AG10803 (cell line): ENCODE measurements at regions not wholly inside any gene's neighbourhood (a gene's known extent, or its start where the extent isn't known, plus 50 kb on each side); places are given as distances from the start of the nearest gene placed in this dataset.
A peak's percentile ranks its signal among the peaks of the same experiment; 100 is the strongest.

ENCODE experiments used
- DNase-seq: peaks from one replicate; pipeline ENCODE4 v3.0.0; 2010; ENCODE audit warnings: low read depth
- H3K4me3 ChIP-seq: 2 replicates; pipeline ENCODE4 v1.5.1; 2011; ENCODE audit warnings: mild to moderate bottlenecking, low read length, control low read depth
- TF ChIP-seq, protein P1 (sequence below): conservative IDR thresholded peaks from 2 replicates; pipeline ENCODE4 v1.5.1; 2011; ENCODE audit warnings: mild to moderate bottlenecking, low read length, control low read depth, inconsistent platforms

DNA sequence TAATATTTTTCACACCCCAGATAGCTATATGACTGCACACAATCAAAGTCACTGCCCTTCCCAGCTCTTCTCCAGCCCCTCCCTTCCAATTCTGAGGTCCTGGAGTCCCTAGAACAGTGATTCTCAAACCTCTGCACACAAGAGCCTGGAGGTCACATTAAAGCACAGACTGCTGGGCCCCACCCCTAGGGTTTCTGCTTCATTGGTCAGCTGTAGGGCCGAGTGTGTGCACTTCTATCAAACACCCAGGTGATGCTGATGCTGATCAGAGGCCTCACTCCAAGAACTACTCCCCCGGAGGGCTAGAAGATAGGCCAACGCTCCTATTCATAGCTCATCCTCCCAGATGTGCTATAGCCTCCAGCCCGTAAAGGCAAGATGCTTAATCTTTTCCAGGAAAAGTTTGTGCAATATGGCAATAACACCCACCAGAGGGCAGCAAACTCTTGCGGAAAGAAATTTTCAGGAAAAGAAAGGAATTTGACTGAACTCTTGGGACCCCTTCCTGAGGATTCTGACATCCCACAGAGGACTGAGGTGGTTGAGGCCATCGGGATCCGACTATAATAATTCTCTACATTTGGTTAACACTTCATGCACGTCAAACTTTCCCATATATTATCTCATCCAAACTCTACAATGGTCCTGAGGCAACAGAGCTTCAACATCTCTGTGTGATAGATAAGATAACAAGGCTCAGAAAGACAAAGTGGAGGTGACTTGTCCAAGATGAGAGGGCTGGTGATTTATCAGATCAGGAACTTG lies 194.2 kb upstream of the PKDCC start:
- H3K4me3 ChIP-seq, result no peak overlapping the region
- DNase-seq, result peak; percentile 63
- TF ChIP-seq, protein P1, sequence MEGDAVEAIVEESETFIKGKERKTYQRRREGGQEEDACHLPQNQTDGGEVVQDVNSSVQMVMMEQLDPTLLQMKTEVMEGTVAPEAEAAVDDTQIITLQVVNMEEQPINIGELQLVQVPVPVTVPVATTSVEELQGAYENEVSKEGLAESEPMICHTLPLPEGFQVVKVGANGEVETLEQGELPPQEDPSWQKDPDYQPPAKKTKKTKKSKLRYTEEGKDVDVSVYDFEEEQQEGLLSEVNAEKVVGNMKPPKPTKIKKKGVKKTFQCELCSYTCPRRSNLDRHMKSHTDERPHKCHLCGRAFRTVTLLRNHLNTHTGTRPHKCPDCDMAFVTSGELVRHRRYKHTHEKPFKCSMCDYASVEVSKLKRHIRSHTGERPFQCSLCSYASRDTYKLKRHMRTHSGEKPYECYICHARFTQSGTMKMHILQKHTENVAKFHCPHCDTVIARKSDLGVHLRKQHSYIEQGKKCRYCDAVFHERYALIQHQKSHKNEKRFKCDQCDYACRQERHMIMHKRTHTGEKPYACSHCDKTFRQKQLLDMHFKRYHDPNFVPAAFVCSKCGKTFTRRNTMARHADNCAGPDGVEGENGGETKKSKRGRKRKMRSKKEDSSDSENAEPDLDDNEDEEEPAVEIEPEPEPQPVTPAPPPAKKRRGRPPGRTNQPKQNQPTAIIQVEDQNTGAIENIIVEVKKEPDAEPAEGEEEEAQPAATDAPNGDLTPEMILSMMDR, result peak; percentile 77

- TF ChIP-seq, protein P1, result no peak
- DNase-seq, result no peak
- H3K4me3 ChIP-seq, result no peak overlapping the region
These were observed 193.6 kb upstream of the PKDCC start for GRCh38 chr2:41854227-41854626.

DNA sequence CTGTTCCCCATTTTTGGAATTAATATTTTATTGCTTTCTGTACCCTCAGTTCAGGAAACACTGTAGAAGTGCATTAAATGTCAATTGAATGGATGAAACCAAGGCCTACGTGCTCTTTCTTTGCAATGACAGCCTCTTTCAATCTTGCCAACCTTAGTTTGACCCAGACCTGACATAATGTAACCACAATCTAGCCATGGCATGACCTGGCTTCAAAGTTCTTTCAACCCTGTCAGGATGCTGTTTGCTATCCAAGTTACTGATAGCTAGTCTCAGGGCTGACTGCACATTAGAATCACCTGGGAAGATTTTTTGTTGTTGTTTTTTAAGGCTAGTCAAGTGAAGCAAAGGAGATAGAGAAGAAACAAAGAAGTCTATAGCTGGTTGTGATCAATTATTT lies 190.9 kb upstream of the PKDCC start:
- TF ChIP-seq, protein P1, result no peak
- H3K4me3 ChIP-seq, result no peak overlapping the region
- no peak for DNase-seq

- TF ChIP-seq, protein P1, result no peak
- DNase-seq, result peak; percentile 62
- no peak overlapping the region for H3K4me3 ChIP-seq
These were observed 188.0 kb upstream of the PKDCC start for GRCh38 chr2:41859615-41860514.

GRCh38 chr2:41863062-41863461 lies 184.8 kb upstream of the PKDCC start:
- DNase-seq, result no peak
- TF ChIP-seq, protein P1, result no peak
- H3K4me3 ChIP-seq, result no peak overlapping the region

DNA sequence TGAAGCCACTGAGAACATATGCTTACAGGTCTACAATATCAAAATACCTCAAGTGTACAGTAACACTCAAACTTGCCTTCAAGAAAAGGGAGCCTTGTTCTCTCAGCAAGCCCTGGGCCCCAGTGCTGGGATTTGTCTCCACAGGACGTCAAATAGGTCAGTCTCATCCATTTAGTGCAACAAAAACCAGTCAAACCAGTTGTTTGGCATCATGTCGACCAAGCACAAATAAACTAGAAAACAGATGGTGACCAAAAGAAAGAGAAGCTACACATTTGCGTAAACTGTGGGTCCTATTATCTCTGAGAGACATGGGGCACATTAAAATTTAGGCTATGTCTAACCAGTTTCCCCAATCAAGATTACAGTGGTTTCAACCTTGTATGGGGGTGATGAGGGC lies 182.6 kb upstream of the PKDCC start:
- H3K4me3 ChIP-seq, result no peak overlapping the region
- TF ChIP-seq, protein P1, result no peak
- DNase-seq, result no peak
